Esophagus squamous epithelium (tissue), 5 donors: ENCODE measurements at regions not wholly inside any gene's neighbourhood (a gene's known extent, or its start where the extent isn't known, plus 50 kb on each side); places are given as distances from the start of the nearest gene placed in this dataset.

ENCODE experiments used
- DNase-seq: peaks from one replicate; lab custom pipeline; 2025; lab: John Stamatoyannopoulos, UW
- H3K27ac ChIP-seq, 4 donors: fragments of 200-600 bp; sonication (generic); one replicate each; pipeline ENCODE4 v1.5.1; 2016 to 2019; ENCODE audit warnings: mild to moderate bottlenecking in 1 of 4
- H3K27me3 ChIP-seq, 4 donors: fragments of 200-600 bp; sonication (generic); 1 replicate in 3 of 4; 2 replicates in 1 of 4; pipeline versions ENCODE4 v1.5.1 to v1.6.0; 2017 to 2021; ENCODE audit warnings: antibody characterized with exemption in 1 of 4
- H3K36me3 ChIP-seq, 3 donors: fragments of 200-600 bp; sonication (generic); one replicate each; pipeline ENCODE4 v1.5.1; 2016 to 2019
- H3K4me1 ChIP-seq, 3 donors: fragments of 200-600 bp; sonication (generic); one replicate each; pipeline ENCODE4 v1.5.1; 2017 to 2019
- H3K4me3 ChIP-seq, 4 donors: fragments of 200-600 bp; sonication (generic); 1 replicate in 3 of 4; 2 replicates in 1 of 4; pipeline ENCODE4 v1.5.1; 2016 to 2019; ENCODE audit warnings: mild to moderate bottlenecking in 2 of 4, moderate library complexity in 1 of 4
- H3K9me3 ChIP-seq, 3 donors: fragments of 200-600 bp; sonication (generic); one replicate each; pipeline ENCODE4 v1.5.1; 2016 to 2019
- POLR2A ChIP-seq, 4 donors: fragments of 450-650 bp; IDR thresholded peaks; one replicate each; pipeline ENCODE4 v1.6.1; 2017; ENCODE audit warnings: antibody characterized with exemption in 4 of 4, mild to moderate bottlenecking in 4 of 4, moderate library complexity in 3 of 4
- WGBS, 2 donors: methylation state at CpG; one replicate each; pipeline ENCODE4 v1.1.5; 2018; 5-methylcytosine and 5-hydroxymethylcytosine counted together
- intact Hi-C: fragments of 100-400 bp; cut with DNase I; formaldehyde crosslinking; loops from one replicate; pipeline ENCODE4 v1.15.0; 2022
- TF ChIP-seq, protein P1 (sequence below), 6 experiments: fragments of 450-650 bp in 4 of 6; fragments of 200-600 bp in 2 of 6; sonication (generic) in 2 of 6; IDR thresholded peaks; one replicate each; pipeline ENCODE4 v1.5.1; 2016 to 2019; ENCODE audit warnings: antibody characterized with exemption in 6 of 6, mild to moderate bottlenecking in 4 of 6, moderate library complexity in 4 of 6
- donor health status: DM: yes; HTN: yes; CAD: no.

GRCh38 chr20:7672571-7672970 lies 267.7 kb downstream of the HAO1 start:
- Histone ChIP-seq H3K27ac (no peak overlapping the region), H3K36me3 (no peaks in the 10 kb centered on the region), H3K9me3 (no peaks in the 10 kb centered on the region), H3K4me3 (no peak overlapping the region), H3K4me1 (no peaks in the 10 kb centered on the region), H3K27me3 (no peaks in the 10 kb centered on the region)
- WGBS, 2 donors: 80 to 82% methylated on average over 7 of the region's 7 CpGs
- TF ChIP-seq, protein P1, sequence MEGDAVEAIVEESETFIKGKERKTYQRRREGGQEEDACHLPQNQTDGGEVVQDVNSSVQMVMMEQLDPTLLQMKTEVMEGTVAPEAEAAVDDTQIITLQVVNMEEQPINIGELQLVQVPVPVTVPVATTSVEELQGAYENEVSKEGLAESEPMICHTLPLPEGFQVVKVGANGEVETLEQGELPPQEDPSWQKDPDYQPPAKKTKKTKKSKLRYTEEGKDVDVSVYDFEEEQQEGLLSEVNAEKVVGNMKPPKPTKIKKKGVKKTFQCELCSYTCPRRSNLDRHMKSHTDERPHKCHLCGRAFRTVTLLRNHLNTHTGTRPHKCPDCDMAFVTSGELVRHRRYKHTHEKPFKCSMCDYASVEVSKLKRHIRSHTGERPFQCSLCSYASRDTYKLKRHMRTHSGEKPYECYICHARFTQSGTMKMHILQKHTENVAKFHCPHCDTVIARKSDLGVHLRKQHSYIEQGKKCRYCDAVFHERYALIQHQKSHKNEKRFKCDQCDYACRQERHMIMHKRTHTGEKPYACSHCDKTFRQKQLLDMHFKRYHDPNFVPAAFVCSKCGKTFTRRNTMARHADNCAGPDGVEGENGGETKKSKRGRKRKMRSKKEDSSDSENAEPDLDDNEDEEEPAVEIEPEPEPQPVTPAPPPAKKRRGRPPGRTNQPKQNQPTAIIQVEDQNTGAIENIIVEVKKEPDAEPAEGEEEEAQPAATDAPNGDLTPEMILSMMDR (IDR thresholded peaks at IDR 0.05): no peak
- TF ChIP-seq POLR2A (IDR thresholded peaks at IDR 0.05): no peak
- no peak for DNase-seq
- intact Hi-C loops: no loop called here

- WGBS, 2 donors: 66 to 85% methylated on average over 2 of the region's 2 CpGs
- intact Hi-C loops: no loop called here
- Histone ChIP-seq H3K9me3 (no peaks in the 10 kb centered on the region), H3K36me3 (no peaks in the 10 kb centered on the region), H3K27me3 (no peaks in the 10 kb centered on the region), H3K4me3 (no peak overlapping the region), H3K4me1 (no peaks in the 10 kb centered on the region), H3K27ac (no peak overlapping the region)
- TF ChIP-seq, protein P1 (IDR thresholded peaks at IDR 0.05): no peak
- TF ChIP-seq POLR2A (IDR thresholded peaks at IDR 0.05): no peak
- no peak for DNase-seq
These were observed 266.4 kb downstream of the HAO1 start for GRCh38 chr20:7673841-7674240.

DNA sequence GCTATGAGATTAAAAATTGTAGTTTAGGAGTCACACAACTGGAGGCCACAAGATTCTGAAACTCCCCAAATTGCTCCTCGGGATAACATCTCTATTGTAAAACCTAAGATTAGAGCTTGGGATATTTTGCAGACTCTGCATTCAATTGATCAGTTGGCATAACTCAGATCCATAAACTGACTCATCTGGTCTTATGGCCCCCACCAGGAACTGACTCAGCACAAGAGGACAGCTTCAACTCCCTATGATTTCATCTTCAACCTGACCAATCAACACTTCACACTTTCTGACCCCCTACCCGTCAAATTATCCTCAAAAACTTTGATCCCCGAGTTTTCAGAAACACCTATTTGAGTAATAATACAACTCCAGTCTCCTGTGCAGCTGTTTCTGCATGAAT lies 257.3 kb downstream of the HAO1 start:
- Histone ChIP-seq H3K36me3 (no peaks in the 10 kb centered on the region), H3K27me3 (no peaks in the 10 kb centered on the region), H3K27ac (no peak overlapping the region), H3K4me1 (no peaks in the 10 kb centered on the region), H3K4me3 (no peak overlapping the region), H3K9me3 (no peaks in the 10 kb centered on the region)
- no peak for TF ChIP-seq POLR2A (IDR thresholded peaks at IDR 0.05)
- TF ChIP-seq, protein P1 (IDR thresholded peaks at IDR 0.05): no peak
- 81 to 87% methylated on average over 3 of the region's 3 CpGs for WGBS, 2 donors
- intact Hi-C loops: no loop called here
- DNase-seq: no peak

DNA sequence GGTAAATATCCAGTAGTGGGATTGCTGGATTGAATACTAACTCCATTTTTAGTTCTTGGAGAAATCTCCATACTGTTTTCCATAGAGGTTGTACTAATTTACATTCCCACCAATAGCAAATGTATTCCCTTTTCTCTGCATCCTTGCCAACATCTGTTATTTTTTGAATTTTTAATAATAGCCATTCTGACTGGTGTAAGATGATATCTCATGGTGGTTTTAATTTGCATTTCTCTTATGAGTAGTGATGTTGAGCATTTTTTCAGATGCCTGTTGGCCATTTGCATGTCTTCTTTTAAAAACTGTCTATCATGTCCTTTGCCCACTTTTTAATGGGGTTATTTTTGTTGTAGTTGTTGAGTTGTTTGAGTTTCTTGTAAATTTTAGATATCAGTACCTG lies 253.2 kb downstream of the HAO1 start:
- no peak overlapping the region for H3K27ac ChIP-seq

GRCh38 chr20:7689151-7689550 lies 251.1 kb downstream of the HAO1 start:
- no peaks in the 10 kb centered on the region for H3K27me3 ChIP-seq
- 79 to 84% methylated on average over 3 of the region's 3 CpGs for WGBS, 2 donors
- H3K36me3 ChIP-seq: no peaks in the 10 kb centered on the region
- no peak overlapping the region for H3K27ac ChIP-seq
- TF ChIP-seq POLR2A (IDR thresholded peaks at IDR 0.05): no peak
- DNase-seq: no peak
- H3K4me1 ChIP-seq: no peaks in the 10 kb centered on the region
- no peak overlapping the region for H3K4me3 ChIP-seq
- intact Hi-C loops: no loop called here
- no peaks in the 10 kb centered on the region for H3K9me3 ChIP-seq

More for the DNA sequence above, 253.2 kb downstream of the HAO1 start:
- Histone ChIP-seq H3K27me3 (no peaks in the 10 kb centered on the region), H3K4me1 (no peaks in the 10 kb centered on the region), H3K9me3 (no peaks in the 10 kb centered on the region), H3K4me3 (no peak overlapping the region), H3K36me3 (no peaks in the 10 kb centered on the region)
- TF ChIP-seq, protein P1 (IDR thresholded peaks at IDR 0.05): no peak
- TF ChIP-seq POLR2A (IDR thresholded peaks at IDR 0.05): no peak
- intact Hi-C loops: no loop called here
- DNase-seq: no peak

- intact Hi-C loops: no loop called here
- no peak overlapping the region for H3K27ac ChIP-seq
- no peaks in the 10 kb centered on the region for H3K9me3 ChIP-seq
- DNase-seq: no peak
- no peaks in the 10 kb centered on the region for H3K4me1 ChIP-seq
- no peaks in the 10 kb centered on the region for H3K36me3 ChIP-seq
- H3K27me3 ChIP-seq: no peaks in the 10 kb centered on the region
- no peak for TF ChIP-seq POLR2A (IDR thresholded peaks at IDR 0.05)
- TF ChIP-seq, protein P1 (IDR thresholded peaks at IDR 0.05): no peak
- no peak overlapping the region for H3K4me3 ChIP-seq
- WGBS, 2 donors: 60 to 72% methylated on average over 4 of the region's 4 CpGs
These were observed 248.5 kb downstream of the HAO1 start for GRCh38 chr20:7691647-7692269.
